Endometrium (tissue), 2 donors: ENCODE measurements at regions not wholly inside any gene's neighbourhood (a gene's known extent, or its start where the extent isn't known, plus 50 kb on each side); places are given as distances from the start of the nearest gene placed in this dataset.

Experiments
- FAIRE-seq: peaks from 2 replicates; lab custom pipeline; 2012; peaks lifted over from hg19 to GRCh38; lab: Jason Lieb, UNC
- donor health status: control.
- donor health status: control.

DNA sequence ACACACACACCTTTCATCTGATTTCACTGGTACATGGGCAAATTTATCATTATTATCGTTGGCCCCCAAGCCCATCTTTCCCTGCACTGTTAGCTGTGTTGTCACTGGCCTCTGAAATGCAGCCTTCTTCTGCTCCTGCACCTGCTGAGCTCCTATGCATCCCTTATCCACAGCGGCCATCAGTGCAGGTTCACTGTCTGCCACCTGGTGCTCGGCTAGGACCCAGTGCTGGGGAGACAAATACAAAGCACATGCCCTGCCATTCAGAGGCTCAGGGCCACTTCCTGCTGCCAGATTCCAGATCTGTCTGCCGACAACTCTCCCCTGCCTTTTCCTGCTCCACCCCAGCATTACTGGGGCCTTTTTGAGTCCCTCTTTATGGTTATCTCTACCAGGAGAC, 1205.4 kb downstream of the TBC1D22A start:
- FAIRE-seq = no peak

DNA sequence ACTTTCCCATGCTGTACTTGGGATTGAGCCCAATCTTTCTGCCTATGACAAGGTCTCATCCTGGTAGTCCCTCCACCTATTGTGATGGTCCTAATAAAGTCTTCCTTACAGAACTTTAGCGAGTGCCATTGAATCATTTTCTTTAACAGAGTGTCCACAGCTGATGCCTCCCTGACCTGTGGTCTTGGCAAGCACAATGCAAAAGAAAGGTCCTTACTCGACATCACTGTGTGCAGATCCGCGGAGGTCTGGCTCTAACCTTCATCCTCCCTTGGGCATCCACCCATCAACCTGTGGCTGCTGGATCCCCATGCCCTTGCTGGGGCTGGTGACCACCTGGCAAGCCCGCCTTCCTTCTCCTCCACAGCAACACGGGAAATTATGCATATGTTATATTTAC, 1203.9 kb downstream of the TBC1D22A start:
- FAIRE-seq = no peak

DNA sequence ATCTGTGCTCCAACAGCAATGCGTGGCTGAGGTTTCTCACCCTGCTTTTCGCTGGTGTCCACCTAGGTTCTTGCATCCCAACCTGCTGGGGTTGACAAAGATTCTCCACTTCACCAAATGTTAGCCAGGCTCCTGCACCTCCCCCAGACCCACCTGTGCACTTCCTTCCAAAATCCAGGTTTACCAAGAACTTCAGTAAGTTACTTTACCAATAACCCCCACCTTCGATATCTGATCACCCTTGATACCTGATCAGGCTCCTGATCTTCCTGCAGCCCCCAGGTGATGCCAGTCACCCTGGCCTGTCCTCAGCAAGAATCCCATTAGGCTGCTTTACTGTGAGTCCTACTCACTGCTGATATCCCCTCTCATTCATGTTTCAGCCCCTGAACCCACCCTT, 1203.4 kb downstream of the TBC1D22A start:
- FAIRE-seq = no peak

DNA sequence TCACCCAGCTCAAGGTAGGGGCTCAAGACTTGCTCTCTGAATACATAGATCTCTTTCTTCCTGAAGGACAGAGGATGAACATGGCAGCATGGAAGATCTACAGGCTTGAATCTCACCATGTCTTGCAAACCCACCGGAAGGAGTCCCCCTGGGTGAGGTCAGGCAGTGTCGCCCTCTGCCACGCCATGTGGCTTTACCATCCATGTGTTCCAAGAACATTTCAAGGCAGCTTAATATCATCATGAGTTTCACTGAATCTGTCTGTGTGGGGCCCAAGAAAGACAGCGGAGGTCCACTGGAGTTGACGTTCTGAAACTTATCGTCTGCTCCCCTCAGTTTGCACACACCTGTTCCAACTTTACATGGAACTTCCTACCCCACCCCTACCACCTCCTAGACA, 1202.6 kb downstream of the TBC1D22A start:
- no peak for FAIRE-seq

DNA sequence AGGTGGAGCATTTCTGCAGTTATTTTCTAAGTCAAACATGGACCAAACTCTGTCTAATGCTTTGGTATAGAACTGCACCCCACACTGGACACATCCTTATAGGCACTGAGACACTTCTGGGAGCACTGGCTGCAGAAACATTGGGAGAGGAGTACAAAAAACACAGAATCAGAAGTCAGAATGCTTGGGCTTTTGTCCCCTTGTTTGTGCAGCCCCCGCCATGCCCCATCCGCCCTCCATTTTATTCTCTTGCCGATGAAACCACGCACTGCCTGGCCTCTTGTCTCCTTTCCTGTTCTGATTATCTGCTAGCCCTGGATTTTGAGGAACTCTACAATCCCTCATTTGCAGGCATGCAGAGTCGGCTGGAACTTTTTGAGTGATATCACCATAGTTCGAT, 1201.2 kb downstream of the TBC1D22A start:
- FAIRE-seq = no peak

DNA sequence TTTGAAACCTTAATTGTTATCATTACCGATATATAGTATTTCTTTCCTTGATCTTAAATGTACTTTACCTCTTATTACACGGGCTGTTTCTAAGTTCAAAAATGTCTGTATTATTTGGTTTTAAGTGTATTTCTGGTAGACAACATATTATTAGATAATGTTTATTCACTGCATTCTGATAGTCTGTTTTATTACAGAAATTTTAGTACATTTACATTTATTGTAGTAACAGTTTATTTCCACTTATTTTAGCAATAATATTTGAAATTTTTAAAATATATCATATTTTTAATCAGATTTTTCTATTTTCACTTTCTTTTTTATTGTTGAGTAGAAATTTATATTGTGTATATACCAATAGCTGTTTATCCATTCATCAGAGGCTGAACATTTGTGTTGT, 1195.2 kb downstream of the TBC1D22A start:
- no peak for FAIRE-seq

DNA sequence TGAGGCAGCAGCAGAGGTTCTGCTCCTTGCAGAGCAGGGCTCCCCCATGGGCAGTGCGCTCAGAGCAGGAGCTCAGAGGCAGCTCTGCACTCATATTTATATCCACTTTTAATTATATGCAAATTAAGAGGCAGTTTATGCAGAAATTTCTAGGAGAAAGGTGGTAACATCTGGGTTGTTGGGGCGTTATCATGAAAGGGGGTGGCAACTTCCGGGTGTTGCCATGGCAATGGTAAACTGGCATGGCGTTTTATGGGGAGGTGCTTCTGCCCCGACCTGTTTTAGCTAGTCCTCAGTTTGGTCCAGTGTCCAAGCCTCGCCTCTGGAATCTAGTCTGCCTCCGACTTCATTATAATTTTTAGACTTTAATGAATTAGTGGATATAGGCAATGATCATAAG, 1191.7 kb downstream of the TBC1D22A start:
- FAIRE-seq = no peak

DNA sequence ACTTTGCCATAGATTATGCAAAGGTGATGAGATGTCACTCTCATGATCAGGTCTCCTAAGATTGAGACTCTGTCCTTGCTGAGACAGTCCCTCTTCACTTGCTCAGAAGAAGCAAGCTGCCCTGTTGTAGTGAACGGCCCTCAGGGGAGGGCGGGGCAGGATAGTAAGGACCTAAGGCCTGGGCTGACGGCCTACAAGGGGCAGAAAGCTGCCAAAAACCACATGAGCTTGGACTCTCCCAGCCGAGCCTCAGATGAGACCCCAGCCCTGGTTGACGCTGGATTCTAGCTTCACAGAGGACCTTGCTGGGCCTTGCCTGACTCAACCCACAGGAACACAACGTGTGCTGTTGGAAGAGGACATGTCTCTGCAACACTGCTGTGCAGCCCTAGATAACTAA, 1182.5 kb downstream of the TBC1D22A start:
- no peak for FAIRE-seq

DNA sequence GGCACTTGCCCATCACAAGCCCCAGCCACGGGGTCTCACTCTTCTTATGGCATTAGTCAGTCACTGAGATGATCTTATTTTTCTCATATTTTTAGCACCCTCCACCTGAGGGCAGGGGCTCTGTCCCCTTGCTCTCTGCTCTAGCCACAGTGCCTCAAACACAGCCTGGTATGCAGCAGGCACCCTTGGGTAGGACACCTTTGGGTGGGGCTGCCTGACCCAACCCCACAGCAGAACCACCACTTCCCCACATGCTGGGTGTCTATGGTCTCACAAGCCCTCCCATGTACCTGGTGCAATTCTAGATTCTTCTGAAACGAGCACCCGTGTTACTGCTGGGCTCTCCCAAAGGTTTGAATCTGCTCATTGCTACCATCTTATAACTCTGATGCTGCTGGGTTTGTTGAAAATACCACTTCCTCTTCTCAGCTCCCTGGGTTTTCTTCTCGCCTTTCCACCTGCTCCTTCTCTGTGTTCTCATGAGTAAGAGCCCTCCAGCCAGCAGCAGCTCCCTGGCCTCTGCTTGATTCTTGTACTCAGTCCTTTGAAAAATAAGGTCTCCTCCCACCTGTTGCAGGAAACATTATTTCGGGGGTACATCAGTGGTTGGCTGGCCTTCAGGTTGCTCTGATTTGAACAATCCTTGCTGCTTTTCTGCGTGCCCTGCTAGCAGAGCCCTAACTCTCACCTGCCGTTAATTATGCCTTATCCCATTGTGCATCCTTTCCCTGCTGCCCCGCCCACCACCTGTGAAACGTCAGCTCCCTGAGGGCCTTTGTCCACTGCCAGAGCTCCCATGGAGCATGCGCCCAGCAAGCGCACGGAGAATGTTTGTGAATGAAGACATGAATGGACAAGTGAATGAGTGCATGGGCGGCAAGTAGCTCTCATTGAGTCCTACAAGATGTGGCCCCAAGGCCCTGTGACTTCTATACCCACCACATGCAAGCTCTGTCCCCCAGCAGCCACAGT, 1181.6 kb downstream of the TBC1D22A start:
- FAIRE-seq = no peak

DNA sequence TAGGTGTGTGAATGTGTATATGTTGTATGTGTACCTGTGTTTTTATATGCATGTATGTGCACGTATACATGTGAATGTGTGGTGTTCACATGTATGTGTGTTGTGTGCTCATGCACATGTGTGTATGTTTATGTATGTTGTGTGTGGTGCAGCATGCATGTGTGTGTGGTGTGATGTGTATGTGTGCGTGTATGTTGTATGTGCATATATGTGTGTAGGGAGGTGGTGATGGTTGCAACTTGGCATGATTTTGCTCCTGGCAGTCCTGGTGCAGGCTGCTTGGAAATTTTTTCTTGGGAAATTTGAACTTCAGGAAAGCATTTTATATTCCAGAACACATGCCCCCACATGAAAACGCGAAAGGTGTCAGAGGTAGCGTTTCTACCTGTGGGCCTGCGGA, 1177.8 kb downstream of the TBC1D22A start:
- FAIRE-seq = no peak

DNA sequence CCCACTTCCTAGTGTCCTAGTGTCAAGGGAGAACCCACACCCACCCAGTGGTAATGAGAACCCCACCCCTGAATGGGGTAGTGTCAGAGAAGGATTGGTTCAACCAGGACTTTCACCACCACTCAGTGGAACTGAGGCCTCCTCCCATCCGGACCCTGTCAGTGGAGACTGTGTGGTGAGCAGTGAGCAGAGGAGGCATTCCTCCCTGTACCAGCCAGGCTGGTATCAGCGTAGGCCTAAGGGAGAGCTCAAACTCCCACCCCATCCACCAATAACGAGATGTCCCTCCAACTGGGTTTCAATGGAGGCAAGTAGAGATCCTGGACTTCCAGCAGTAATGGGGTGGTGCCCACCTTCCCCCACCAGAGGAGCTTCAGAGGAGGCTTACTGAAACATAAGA, 1171.4 kb downstream of the TBC1D22A start:
- FAIRE-seq = no peak

DNA sequence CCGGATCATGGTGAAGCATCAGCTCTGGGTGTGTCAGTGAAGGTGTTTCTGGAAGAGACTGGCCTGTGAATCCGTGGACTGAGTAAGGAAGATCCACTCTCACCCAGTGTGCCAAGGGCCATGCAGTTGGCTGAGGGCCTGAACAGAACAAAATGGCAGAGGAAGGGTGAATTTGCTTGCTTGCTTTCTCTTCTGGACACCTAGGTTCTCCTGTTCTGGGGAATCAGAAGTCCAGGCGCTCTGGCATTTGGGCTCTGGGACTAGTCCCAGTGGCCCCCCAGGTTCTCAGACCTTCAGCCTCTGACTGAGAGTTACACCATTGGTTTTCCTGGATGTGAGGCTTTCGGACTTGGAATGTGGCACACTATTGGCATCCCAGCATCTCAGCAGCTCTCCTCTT, 1170.8 kb downstream of the TBC1D22A start:
- no peak for FAIRE-seq

DNA sequence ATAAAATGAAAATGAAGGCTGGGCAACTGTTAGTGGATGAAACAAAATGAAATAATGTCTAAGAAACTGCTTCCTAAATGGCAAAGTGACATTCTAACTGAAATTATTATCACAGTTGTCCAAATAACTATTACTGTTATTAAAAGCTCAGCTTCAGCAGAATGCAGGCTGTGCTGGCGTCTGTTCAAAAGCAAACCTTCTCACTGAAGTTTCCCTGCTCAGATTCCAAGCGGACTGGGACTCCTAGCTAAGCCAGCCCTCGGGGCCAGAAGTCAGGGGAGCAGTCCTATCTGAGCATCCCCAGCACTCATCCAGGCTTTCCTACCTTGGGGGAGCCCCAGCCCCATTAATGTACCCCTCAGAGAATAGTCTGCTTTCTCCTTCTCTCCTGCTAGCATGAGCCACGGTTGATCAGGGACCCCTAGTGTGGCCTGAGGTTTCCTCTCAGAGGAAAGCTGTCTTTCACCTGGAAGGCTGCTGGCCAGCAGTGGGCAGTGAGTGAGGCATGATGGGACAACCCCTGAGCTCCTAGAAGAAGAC, 1167.3 kb downstream of the TBC1D22A start:
- no peak for FAIRE-seq

DNA sequence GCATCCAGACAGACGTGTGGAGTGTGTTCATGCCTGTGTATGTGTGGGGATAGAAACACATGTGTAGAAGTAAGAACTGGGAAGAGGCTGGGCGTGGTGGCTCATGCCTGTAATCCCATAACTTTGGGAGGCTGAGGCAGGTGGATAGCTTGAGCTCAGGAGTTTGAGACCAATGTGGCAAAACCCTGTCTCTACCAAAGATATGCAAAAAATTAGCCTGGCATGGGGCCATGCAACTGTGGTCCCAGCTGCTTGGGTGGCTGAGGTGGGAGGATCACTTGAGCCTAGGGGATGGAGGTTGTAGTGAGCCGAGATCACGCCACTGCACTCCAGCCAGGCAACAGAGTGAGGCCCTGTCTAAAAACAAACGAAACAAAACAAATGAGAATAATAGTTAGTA, 1166.6 kb downstream of the TBC1D22A start:
- FAIRE-seq = no peak

DNA sequence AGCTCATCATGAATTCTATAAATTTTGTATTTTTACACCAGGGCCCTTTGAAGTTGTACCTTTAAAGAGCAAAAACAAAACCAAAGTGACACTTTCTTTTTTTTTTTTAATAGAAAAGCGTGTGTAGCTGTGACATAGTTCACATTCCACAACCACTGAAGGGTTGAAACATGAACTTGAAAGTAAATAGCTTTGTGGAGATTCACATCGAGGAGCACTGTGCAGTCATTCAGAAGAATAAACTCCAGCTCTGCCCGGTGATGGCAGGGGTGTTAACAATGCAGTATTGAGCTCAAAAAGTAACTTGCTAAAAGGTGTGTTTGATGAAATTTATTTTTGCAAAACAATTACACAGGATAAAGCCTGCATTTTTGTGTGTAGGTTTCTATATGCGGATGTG, 1166.2 kb downstream of the TBC1D22A start:
- FAIRE-seq = no peak

DNA sequence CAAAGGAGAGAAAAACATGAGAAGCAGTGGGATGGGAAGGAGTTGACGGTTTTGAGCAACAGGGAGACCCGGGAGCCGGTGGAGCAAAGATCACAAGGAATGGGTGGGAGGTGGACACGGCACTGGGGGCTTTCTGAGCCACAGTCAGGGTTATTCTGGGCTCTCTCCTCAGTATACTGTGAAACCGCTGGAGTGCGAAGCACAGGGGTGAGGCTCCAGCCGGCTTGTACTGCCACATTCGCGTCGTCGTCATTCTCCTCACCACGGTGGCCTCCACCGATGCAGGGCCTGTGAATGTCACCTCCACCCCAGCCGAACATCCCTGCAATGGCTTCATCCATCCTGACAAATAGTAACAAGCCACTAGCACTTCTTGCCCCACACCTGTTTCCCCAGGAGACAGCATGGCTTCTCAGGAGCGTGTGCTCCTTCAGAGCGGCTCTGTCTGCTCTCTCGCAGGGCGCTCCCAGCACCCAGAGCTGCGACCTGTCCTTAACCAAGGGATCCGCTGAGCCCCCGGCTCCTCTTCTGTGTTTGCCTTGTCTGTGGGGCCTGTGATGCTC, 1165.3 kb downstream of the TBC1D22A start:
- no peak for FAIRE-seq

DNA sequence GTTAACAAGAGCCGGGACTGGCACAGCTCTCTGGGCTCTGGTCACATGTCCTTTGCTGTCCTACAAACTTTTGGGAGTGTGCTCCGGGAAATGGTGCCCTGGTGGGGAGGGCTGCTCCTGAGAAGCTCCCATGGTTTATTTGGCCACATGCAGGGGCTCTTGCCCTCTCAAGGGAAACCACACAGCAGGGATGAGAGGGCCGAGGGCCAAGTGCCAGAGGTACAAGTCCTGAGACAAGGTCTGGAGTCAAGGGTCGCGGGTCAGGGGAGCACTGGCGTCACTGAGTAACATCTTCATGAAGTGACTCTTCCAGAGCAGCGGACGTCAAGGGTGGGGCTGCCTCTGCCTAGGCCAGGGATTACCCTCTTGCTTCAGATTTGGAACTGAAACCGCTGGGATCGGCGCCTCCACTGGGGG, 1160.6 kb downstream of the TBC1D22A start:
- FAIRE-seq = no peak

DNA sequence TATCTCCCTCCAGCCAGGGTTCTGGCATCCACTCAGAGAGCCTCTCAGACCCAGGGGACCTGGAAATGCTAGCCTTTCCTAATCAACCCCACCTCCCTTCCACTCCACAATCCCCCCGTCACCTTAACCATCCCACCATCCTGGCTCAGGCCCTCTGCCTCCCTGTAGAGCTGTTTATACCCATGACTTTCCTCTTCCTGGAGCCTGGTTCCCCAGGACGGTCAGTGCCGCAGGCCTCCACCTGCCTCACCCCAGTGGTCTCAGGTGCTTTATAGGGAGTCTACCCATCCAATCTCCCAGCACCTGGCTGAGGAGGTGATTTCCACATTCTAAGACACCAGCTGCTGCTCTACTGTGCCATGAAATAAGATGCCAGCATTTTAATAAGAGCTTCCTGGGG, 1159.5 kb downstream of the TBC1D22A start:
- FAIRE-seq = no peak

DNA sequence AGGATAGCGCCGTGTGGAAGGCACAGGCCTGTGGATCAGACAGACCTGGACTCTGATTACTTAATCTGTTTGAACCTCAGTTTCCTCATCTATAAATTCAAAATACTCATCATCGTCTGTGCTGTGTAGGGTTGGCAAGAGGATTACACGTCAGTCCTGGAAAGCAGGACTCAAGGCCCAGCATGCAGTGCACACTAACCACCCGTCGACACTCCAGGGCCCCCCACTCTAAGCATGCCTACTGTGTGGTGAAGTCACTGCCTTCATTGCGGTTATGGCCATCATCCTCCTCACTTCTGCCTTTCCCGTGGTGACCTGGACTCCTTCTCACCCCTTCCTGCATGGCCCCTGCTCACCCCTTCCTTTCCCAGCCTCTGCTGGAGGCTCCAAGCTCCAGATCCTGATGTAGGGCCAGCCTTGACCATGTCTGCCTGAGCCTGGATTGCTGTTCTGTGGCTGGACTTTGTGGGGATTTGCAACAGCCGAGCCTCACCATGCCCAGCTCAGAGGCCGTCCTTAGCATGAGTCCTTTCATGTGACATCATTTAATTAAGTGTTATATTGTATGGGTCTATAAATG, 1158.0 kb downstream of the TBC1D22A start:
- no peak for FAIRE-seq

DNA sequence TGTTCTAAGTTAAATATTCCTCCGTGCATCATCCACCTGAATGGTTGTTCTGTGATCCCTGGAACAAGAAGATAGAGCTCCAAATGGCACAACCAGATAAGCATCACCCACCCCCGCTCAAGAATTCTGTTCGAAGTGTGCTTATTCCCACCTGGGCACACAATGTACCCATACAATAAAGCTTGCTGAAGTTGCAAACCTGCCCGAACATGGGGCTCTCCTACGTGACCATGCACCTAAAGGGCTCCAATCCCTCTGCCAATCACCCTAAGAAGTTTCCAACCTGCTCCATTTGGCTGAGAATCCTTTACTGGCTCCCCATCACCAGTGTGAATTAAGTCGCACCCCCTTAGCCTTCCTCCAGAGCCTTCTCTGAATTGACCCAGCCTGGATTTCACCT, 1157.4 kb downstream of the TBC1D22A start:
- no peak for FAIRE-seq

DNA sequence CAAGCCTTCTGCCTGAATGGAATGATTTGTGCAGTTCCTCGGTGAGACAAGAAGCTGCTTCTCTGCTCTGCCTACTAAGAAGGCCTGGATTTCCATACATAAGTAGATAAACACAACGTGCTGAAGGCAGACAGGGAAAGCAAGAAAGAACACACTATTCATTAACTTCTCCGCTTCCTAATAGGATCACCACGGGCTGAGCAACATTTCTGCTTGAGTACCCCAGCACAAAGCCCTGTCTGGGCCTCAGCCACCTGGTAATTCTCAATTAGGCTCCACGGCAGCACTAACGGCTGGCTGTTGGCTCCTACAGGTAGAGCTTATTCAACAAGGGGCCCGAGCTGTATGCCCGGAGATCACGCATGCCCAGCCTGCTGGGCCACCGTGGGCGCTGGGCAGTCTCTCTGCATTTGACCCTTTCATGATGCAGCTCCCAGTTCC, 1156.6 kb downstream of the TBC1D22A start:
- FAIRE-seq = no peak

DNA sequence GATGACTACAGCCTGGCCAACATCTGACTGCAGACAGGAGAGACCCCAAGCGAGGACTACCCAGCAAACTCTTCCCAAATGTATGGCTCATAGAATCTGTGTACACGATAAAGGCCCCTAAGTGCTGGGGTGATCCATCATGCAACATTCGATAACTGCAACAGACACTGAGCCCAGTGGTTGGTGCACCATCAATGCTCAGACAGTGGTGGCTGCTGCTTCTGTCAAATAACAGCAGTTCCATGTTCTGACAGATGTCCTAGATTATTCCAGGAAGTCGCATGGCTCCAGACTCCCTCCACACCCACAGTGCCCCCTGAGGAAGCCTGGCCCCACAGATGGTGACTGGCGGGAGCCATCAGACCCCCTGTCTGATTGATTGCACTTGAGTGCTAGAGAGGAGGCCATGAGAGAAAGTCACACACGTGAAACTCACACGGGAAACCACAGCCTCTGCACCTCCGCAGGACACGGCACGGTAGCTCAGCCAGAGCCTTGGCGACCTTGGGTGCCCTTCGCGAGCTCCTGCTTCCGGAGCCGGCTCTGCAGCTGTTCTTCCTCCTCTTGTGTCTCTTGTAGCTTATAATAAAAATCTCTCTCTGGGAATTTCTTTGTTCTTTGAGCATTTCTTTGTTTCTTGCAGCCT, 1155.9 kb downstream of the TBC1D22A start:
- no peak for FAIRE-seq
